Activated naive CD4-positive, alpha-beta T cell treated with anti-CD3 and anti-CD28 coated beads, Interleukin-2, amount 50 U/mL, for 16 hours (primary cell): ENCODE measurements at regions not wholly inside any gene's neighbourhood (a gene's known extent, or its start where the extent isn't known, plus 50 kb on each side); places are given as distances from the start of the nearest gene placed in this dataset.
A peak's percentile ranks its signal among the peaks of the same experiment; 100 is the strongest.
"Not testable (repeated sequence)": the region's sequence is repeated elsewhere in the genome, so short reads cannot be mapped to it uniquely, and the experiment has no call there.

Experiments used
- DNase-seq: peaks from one replicate; pipeline ENCODE4 v3.0.0-alpha.2; 2020

GRCh38 chr7:39825401-39825980 lies 124.6 kb upstream of the CDK13 start:
- no peak for DNase-seq

- no peak for DNase-seq
Observed at GRCh38 chr7:39826166-39826565, 123.9 kb upstream of the CDK13 start.

- no peak for DNase-seq
Observed at GRCh38 chr7:39827571-39827970, 122.5 kb upstream of the CDK13 start.

GRCh38 chr7:39829028-39829427 lies 121.0 kb upstream of the CDK13 start:
- no peak for DNase-seq

GRCh38 chr7:39832519-39833085 lies 117.5 kb upstream of the CDK13 start:
- DNase-seq = no peak

- peak; percentile 48 for DNase-seq
Observed at GRCh38 chr7:39833180-39833799, 116.8 kb upstream of the CDK13 start.

- not testable (repeated sequence) for DNase-seq
Observed at GRCh38 chr7:39833865-39834634, 116.0 kb upstream of the CDK13 start.

GRCh38 chr7:39838326-39838725 lies 111.7 kb upstream of the CDK13 start:
- no peak for DNase-seq

- no peak for DNase-seq
Observed at GRCh38 chr7:39845006-39845405, 105.0 kb upstream of the CDK13 start.

GRCh38 chr7:39847227-39847626 lies 102.8 kb upstream of the CDK13 start:
- no peak for DNase-seq

- DNase-seq = no peak
Observed at GRCh38 chr7:39851466-39852045, 98.5 kb upstream of the CDK13 start.

GRCh38 chr7:39854616-39855324 lies 95.3 kb upstream of the CDK13 start:
- not testable (repeated sequence) for DNase-seq

- DNase-seq = no peak
Observed at GRCh38 chr7:39855325-39855674, 94.8 kb upstream of the CDK13 start.

GRCh38 chr7:39863675-39864322 lies 86.3 kb upstream of the CDK13 start:
- DNase-seq = not testable (repeated sequence)

GRCh38 chr7:39869888-39870522 lies 80.1 kb upstream of the CDK13 start:
- not testable (repeated sequence) for DNase-seq

GRCh38 chr7:39871610-39872009 lies 78.4 kb upstream of the CDK13 start:
- not testable (repeated sequence) for DNase-seq

- no peak for DNase-seq
Observed at GRCh38 chr7:39880556-39880955, 69.5 kb upstream of the CDK13 start.

- no peak for DNase-seq
Observed at GRCh38 chr7:39882148-39882784, 67.8 kb upstream of the CDK13 start.

- DNase-seq = no peak
Observed at GRCh38 chr7:39883812-39884390, 66.2 kb upstream of the CDK13 start.

GRCh38 chr7:39888171-39888853 lies 61.7 kb upstream of the CDK13 start:
- DNase-seq = no peak
